Skeletal muscle satellite cell (primary cell): ENCODE measurements at regions not wholly inside any gene's neighbourhood (a gene's known extent, or its start where the extent isn't known, plus 50 kb on each side); places are given as distances from the start of the nearest gene placed in this dataset.

Experiments
- H3K27me3 ChIP-seq: 2 replicates; pipeline ENCODE4 v1.7.0; 2013; ENCODE audit warnings: low read length; ENCODE audit not compliant: control insufficient read depth, insufficient read depth
- H3K36me3 ChIP-seq: 2 replicates; pipeline ENCODE4 v1.7.0; 2013; ENCODE audit warnings: mild to moderate bottlenecking, control low read depth, low read length; ENCODE audit not compliant: insufficient read depth
- H3K4me1 ChIP-seq: 2 replicates; pipeline ENCODE4 v1.7.0; 2013; ENCODE audit warnings: low read length; ENCODE audit not compliant: control insufficient read depth, insufficient read depth
- H3K4me2 ChIP-seq: 2 replicates; pipeline ENCODE4 v1.7.0; 2013; ENCODE audit warnings: mild to moderate bottlenecking, low read length
- H3K4me3 ChIP-seq: 2 replicates; pipeline ENCODE4 v1.7.0; 2013; ENCODE audit warnings: low read length
- H3K9ac ChIP-seq: 2 replicates; pipeline ENCODE4 v1.7.0; 2013; ENCODE audit warnings: mild to moderate bottlenecking, low read depth, low read length, moderate library complexity
- H3K9me3 ChIP-seq: replicated peaks from 2 replicates; pipeline ENCODE4 v1.7.0; 2013; ENCODE audit warnings: mild to moderate bottlenecking, control low read depth, low read length

DNA sequence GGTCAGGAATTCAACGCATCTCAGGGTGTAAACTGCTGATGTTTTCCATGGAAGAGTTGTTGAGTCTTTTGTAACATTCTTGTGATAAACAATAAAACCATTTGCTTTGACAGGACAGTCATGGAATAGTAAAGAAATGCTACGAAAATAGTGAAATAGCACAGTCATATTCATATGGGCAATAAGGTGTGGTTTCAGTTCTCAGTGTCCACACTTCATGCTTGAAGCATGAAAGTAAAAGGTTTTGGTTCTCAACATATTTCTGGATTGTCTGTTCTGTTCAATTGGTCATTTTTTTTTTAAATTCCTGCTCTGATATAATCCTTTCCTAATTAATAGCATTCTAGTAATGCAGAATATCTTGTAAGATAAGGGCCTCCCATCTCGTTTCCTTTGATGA lies 467.6 kb upstream of the ZNF608 start:
- Histone ChIP-seq H3K4me1 (no peaks in the 10 kb centered on the region), H3K9me3 (no peaks in the 10 kb centered on the region), H3K9ac (no peak overlapping the region), H3K4me2 (no peak overlapping the region), H3K4me3 (no peak overlapping the region), H3K27me3 (no peaks in the 10 kb centered on the region), H3K36me3 (no peaks in the 10 kb centered on the region)

DNA sequence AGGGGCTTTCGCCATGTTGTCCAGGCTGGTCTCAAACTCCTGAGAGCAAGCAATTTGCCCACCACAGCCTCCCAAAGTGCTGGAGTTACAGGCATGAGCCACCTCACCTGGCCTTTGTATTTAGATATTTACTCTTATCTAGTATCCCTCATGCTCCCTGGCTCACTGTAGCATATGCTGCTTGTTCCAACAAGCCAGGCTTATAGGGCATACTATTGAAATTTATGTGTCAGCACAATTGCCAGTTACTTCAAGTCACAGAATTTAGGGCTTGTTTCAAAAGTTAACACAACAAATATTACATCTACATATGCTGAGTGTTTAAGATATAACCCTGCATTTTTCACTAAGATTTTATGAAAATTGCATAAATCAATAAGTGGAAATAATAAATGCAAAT lies 469.2 kb upstream of the ZNF608 start:
- Histone ChIP-seq H3K4me1 (no peaks in the 10 kb centered on the region), H3K4me2 (no peak overlapping the region), H3K27me3 (no peaks in the 10 kb centered on the region), H3K36me3 (no peaks in the 10 kb centered on the region), H3K9me3 (no peaks in the 10 kb centered on the region), H3K4me3 (no peak overlapping the region), H3K9ac (no peak overlapping the region)

DNA sequence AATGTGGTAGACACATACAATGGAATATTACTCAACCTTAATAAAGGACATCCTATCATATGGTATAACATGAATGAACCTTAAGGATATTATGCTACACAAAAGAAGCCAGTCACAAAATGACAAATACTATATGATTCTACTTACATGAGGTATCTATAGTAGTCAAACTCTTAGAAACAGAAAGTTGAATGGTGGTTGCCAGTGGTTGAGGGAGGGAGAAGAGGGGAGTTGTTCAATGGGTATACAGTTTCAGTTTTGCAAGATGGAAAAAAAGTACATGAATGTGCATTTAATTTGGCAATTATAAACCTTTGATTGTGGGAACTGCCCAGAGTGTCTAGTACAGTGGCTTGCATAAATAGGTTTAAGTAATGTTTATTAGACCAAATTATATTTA lies 473.3 kb upstream of the ZNF608 start:
- Histone ChIP-seq H3K27me3 (no peaks in the 10 kb centered on the region), H3K4me1 (no peaks in the 10 kb centered on the region), H3K36me3 (no peaks in the 10 kb centered on the region), H3K9ac (no peak overlapping the region), H3K4me2 (no peak overlapping the region), H3K4me3 (no peak overlapping the region), H3K9me3 (no peaks in the 10 kb centered on the region)

DNA sequence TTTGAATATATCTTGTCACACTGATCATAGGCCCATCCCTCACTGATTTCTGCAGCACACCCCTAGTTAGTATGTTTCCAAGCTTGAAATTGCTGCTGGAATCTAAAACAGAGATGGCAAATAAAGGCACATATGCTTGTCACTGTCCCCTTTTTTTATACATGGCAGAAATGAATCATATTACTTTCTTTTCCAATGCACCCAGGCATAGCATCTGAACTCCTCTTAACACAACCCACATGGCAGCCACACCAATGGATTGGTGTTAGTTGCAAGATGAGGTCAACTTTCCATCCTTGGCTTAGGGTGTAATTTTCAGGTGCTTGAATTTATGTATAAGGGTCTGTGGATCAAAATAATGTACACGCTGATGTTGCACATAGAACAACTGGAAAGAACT lies 473.8 kb upstream of the ZNF608 start:
- no peaks in the 10 kb centered on the region for H3K9me3 ChIP-seq
- no peaks in the 10 kb centered on the region for H3K4me1 ChIP-seq
- H3K9ac ChIP-seq, result no peak overlapping the region
- H3K27me3 ChIP-seq, result no peaks in the 10 kb centered on the region
- no peaks in the 10 kb centered on the region for H3K36me3 ChIP-seq
- H3K4me2 ChIP-seq, result no peak overlapping the region
- no peak overlapping the region for H3K4me3 ChIP-seq

DNA sequence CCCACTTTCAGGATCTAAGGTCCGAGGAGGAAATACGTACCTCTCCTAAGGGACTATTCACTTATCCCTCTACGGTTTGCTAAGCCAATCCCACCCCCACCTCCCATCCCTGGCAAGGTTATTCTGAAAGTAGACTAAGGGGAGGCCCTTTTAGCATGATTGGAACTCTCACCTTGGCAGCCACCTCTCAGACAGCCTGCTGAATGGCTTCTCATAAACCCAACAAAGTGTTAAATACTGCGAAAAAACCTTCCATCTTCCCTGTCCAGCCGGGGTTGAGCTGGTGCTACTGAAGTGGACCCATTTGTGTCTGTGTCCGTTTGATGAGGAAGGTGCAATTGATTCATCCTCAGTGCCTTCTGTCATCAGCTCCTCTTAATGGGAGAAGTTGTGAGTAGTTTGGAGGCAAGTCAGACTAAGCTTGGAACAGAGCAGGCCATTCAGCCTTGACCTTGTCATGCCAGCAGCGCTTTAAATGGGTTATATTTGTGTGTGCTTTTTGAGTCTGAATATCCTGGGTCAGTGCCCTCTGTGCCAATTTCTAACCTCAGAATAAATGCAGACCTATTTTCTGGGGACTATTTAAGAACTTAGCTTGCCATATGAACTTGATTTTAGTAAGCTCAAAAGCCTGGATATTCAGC lies 476.3 kb upstream of the ZNF608 start:
- H3K36me3 ChIP-seq, result no peaks in the 10 kb centered on the region
- H3K9ac ChIP-seq, result no peak overlapping the region
- H3K27me3 ChIP-seq, result no peaks in the 10 kb centered on the region
- no peak overlapping the region for H3K4me3 ChIP-seq
- H3K4me1 ChIP-seq, result no peaks in the 10 kb centered on the region
- H3K4me2 ChIP-seq, result no peak overlapping the region
- no peaks in the 10 kb centered on the region for H3K9me3 ChIP-seq

DNA sequence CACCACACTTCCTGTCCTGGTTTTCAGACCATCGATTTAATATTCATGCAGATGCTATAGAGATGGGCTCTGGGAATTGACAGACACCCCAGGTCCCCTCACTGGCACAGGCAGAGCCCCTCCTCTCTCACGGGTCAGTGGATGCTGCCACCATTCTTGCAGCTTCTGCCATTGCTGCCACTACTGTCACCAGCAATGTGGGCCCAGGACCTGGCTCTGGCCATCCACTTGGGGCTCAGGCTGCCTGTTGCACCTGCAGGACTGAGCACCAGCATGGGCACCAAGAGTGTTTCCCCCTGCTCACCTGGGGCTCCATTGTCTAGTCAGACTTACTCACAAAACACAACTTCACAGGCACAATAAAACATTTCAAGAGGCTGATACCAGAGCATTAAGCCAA lies 479.0 kb upstream of the ZNF608 start:
- H3K9me3 ChIP-seq, result no peaks in the 10 kb centered on the region
- H3K36me3 ChIP-seq, result no peaks in the 10 kb centered on the region
- no peaks in the 10 kb centered on the region for H3K4me1 ChIP-seq
- no peak overlapping the region for H3K4me2 ChIP-seq
- no peaks in the 10 kb centered on the region for H3K27me3 ChIP-seq
- H3K4me3 ChIP-seq, result no peak overlapping the region
- H3K9ac ChIP-seq, result no peak overlapping the region

DNA sequence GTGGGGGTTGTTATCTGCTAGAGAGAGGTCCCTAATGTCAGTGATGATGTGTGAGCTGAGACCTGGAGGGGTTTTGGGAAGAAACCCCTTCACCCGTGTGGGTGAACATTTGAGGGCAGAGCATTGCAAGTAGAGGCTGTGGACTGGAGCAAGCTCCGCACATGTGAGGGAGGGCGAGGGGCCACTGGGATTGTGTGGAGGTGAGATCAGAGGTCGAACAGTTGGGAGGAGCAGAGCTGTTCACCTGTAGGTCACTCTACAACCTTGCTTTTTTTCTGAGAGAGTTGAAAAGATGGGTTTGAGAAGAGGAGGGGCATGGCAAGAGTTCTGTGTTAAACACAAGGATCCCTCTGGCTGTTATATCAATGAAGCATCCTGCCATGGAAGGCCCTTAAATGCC lies 480.4 kb upstream of the ZNF608 start:
- Histone ChIP-seq H3K4me2 (no peak overlapping the region), H3K36me3 (no peaks in the 10 kb centered on the region), H3K27me3 (no peaks in the 10 kb centered on the region), H3K4me3 (no peak overlapping the region), H3K9me3 (no peaks in the 10 kb centered on the region), H3K9ac (no peak overlapping the region), H3K4me1 (no peaks in the 10 kb centered on the region)

DNA sequence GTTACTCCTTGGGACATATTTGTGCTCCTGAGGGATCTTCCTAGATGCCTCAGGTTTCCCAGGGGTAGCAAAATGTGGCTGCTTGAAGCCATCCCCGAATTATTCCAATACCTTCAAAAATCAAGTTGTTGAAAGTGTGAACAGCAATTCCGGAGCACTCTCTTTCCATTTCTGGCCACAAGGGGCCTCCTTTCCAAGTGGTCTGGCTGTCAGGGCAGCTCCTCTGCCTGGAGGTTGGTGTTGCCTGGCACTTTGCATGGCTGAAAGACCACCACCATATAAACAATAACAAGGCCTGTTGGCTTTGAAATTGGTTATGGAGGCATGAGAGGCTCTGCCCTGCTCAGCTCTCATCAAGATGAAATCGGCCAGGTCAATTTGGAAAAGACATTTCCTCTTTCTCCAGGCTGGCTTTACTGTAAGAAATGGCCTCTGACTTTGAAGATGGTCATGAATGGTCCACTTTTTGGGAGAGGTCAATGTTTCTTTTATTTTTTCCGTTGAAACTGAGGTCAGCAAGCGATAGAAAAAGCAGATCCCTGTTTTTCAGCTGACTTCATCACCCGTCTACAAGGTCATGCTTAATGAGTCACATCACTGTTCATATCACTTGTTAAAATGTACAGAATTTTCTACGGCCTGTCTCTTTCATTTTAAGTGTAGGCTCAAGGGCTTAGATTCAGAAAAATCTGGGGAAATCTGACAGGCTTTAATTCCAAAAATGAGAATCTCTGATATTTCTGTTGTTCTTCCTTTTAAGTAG lies 481.1 kb upstream of the ZNF608 start:
- Histone ChIP-seq H3K4me3 (no peak overlapping the region), H3K9me3 (no peaks in the 10 kb centered on the region), H3K9ac (no peak overlapping the region), H3K36me3 (no peaks in the 10 kb centered on the region), H3K4me1 (no peaks in the 10 kb centered on the region), H3K27me3 (no peaks in the 10 kb centered on the region), H3K4me2 (no peak overlapping the region)

DNA sequence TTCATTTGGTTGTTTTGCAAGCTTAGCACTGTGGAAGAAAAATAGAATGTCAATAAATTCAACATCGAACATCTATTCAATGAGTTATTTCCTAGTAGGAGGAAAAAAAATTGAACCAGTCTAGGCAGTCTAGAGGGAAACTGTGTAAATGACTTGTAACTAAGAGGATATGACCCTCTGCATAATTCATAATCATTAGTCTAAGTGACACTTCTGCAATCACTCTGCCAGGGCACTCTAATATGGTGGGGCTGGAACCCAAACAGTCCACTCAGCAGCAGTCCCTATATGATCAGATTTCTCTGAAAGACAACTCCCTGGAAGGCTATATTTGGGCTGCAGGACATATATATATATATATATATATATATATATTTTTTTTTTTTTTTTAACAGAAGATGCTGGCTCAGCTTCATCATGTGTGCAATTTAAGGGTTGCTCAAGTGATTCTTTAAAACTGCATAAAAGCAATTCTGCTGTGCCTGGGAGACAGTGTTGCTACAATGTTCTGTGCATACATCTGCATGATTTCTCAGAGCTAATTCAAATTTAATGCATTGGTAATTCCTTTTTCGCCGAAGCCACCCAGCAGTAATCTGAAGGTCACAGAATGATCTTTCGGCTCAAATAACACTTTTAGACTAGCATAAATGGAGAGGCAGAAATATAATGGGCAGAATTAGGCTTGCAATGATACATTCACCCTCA lies 482.1 kb upstream of the ZNF608 start:
- no peak overlapping the region for H3K9ac ChIP-seq
- H3K4me2 ChIP-seq, result no peak overlapping the region
- no peaks in the 10 kb centered on the region for H3K36me3 ChIP-seq
- no peaks in the 10 kb centered on the region for H3K9me3 ChIP-seq
- H3K27me3 ChIP-seq, result no peaks in the 10 kb centered on the region
- H3K4me3 ChIP-seq, result no peak overlapping the region
- no peaks in the 10 kb centered on the region for H3K4me1 ChIP-seq

DNA sequence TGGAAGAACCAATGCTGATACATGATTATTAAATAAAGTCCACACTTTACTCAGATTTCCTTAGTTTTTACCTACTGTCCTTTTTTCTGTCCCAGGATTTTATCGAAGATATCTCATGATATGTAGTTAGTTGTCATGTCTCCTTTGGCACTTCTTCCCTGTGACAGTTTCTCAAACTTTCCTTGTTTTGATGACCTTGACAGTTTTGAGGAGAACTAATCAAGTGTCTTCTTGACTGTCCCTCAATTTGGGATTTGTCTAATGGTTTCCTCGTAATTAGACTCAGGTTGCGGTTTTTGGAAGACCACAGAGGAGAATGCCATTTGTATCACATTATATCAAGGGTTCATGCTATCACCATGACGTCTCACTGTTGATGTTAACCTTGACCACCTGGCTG lies 483.1 kb upstream of the ZNF608 start:
- Histone ChIP-seq H3K4me1 (no peaks in the 10 kb centered on the region), H3K9me3 (no peaks in the 10 kb centered on the region), H3K4me2 (no peak overlapping the region), H3K4me3 (no peak overlapping the region), H3K27me3 (no peaks in the 10 kb centered on the region), H3K36me3 (no peaks in the 10 kb centered on the region), H3K9ac (no peak overlapping the region)

DNA sequence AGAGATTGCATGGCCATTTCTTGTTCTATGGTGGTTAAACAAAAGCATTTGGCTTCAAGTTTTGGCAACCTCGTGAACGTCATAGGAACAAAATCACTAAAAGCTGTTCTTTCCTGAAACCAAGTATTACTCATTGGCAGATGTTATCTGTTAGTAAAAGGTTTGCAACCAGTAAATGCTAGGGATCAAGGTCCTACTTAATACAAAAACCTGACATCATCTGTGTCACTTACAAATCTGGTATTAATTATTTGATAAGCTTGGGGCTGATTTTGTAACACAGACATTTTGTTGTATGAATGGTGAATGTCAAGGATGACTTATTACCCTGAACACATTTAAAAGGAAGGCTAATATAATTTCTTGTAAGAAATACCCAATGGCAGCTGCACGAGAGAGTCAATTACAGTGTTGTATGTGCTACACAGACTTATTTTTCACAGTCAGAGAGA lies 486.4 kb upstream of the ZNF608 start:
- no peak overlapping the region for H3K9ac ChIP-seq
- H3K4me3 ChIP-seq, result no peak overlapping the region
- H3K4me2 ChIP-seq, result no peak overlapping the region
- no peaks in the 10 kb centered on the region for H3K9me3 ChIP-seq
- H3K4me1 ChIP-seq, result no peaks in the 10 kb centered on the region
- H3K36me3 ChIP-seq, result no peaks in the 10 kb centered on the region
- H3K27me3 ChIP-seq, result no peaks in the 10 kb centered on the region
